T-helper 17 cell (primary cell): ENCODE measurements at regions not wholly inside any gene's neighbourhood (a gene's known extent, or its start where the extent isn't known, plus 50 kb on each side); places are given as distances from the start of the nearest gene placed in this dataset.

Source experiments
- ATAC-seq: fragments of 150-1000 bp; cut with Tn5 transposase; 2 replicates; pipeline ENCODE4 v1.10.0; 2021; ENCODE audit warnings: mild to moderate bottlenecking, moderate library complexity
- DNase-seq, 3 donors: peaks; one replicate each; pipeline versions ENCODE4 v3.0.0 to v3.0.0-alpha.2; 2020 to 2021
- H3K9me3 ChIP-seq: one replicate; pipeline ENCODE4 v1.7.0; 2013; ENCODE audit warnings: low read length, mild to moderate bottlenecking; ENCODE audit not compliant: control insufficient read depth, poor library complexity, severe bottlenecking
- H3K27ac Mint-ChIP-seq: one replicate; pipeline ENCODE4 v1.8.0; 2022; ENCODE audit warnings: mild to moderate bottlenecking, moderate library complexity, mixed read lengths
- H3K27me3 Mint-ChIP-seq: one replicate; pipeline ENCODE4 v1.8.0; 2022; ENCODE audit warnings: mixed read lengths
- H3K36me3 Mint-ChIP-seq: one replicate; pipeline ENCODE4 v1.8.0; 2022; ENCODE audit warnings: low read depth, mixed read lengths
- H3K4me1 Mint-ChIP-seq: one replicate; pipeline ENCODE4 v1.8.0; 2022; ENCODE audit warnings: mild to moderate bottlenecking, mixed read lengths
- H3K4me3 Mint-ChIP-seq: one replicate; pipeline ENCODE4 v1.8.0; 2022; ENCODE audit warnings: mild to moderate bottlenecking, moderate library complexity, mixed read lengths

GRCh38 chr15:48001393-48002039 is 119.3 kb upstream of the SLC24A5 start:
- Mint-ChIP-seq H3K27ac (no peak overlapping the region), H3K4me3 (no peak overlapping the region), H3K27me3 (peaks cover 24% of the 10 kb centered on the region), H3K36me3 (no peaks in the 10 kb centered on the region), H3K4me1 (no peaks in the 10 kb centered on the region)
- no peak for DNase-seq
- ATAC-seq = no peak
- H3K9me3 ChIP-seq = no peaks in the 10 kb centered on the region

DNA sequence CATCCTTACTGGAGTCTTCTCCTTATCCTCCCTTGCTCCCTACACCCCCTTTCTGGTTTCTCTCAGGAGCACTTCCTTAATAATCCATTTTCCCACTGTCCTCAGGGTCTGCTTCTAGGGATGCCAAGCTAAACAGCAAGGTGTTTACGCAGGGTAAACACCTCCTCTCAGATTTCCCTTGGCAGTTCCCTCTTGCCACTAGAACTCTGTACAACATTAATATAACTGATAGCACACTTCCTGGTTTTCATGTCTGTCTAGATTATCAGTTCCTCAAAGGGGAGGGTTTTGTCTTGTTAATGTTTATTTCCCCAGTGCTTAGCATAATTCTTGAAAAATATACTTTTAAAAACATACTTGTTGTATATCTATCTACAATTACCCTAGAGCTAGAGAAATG is 118.0 kb upstream of the SLC24A5 start:
- Mint-ChIP-seq H3K4me3 (no peak overlapping the region), H3K27me3 (peaks cover 24% of the 10 kb centered on the region), H3K36me3 (no peaks in the 10 kb centered on the region), H3K27ac (no peak overlapping the region), H3K4me1 (no peaks in the 10 kb centered on the region)
- no peak for ATAC-seq
- no peak for DNase-seq
- no peaks in the 10 kb centered on the region for H3K9me3 ChIP-seq

DNA sequence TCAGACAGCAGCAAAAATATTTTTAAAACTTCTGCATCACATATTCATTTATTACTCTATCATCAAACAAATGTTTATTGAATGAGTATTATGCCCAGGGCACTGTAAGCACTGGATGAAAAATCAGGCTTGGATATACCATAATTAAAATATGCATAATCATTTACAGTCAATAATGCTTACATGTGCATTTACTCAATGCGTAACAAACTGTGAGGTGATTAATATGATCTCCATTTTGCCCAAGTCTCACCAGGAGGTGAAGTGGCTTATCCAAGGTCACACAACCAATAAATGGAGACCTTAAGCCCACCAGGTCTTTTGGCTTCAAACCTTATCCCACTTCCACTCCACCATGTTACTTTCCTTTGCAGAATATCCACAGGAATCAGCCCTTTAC is 117.3 kb upstream of the SLC24A5 start:
- H3K27me3 Mint-ChIP-seq = peaks cover 24% of the 10 kb centered on the region
- no peak overlapping the region for H3K4me3 Mint-ChIP-seq
- DNase-seq = no peak
- no peaks in the 10 kb centered on the region for H3K36me3 Mint-ChIP-seq
- no peak for ATAC-seq
- no peak overlapping the region for H3K27ac Mint-ChIP-seq
- no peaks in the 10 kb centered on the region for H3K9me3 ChIP-seq
- H3K4me1 Mint-ChIP-seq = no peaks in the 10 kb centered on the region

GRCh38 chr15:48005077-48005476 is 115.7 kb upstream of the SLC24A5 start:
- no peak overlapping the region for H3K27ac Mint-ChIP-seq
- no peak for DNase-seq
- H3K36me3 Mint-ChIP-seq = no peaks in the 10 kb centered on the region
- H3K27me3 Mint-ChIP-seq = peaks cover 24% of the 10 kb centered on the region
- no peaks in the 10 kb centered on the region for H3K9me3 ChIP-seq
- H3K4me1 Mint-ChIP-seq = no peaks in the 10 kb centered on the region
- no peak for ATAC-seq
- no peak overlapping the region for H3K4me3 Mint-ChIP-seq

DNA sequence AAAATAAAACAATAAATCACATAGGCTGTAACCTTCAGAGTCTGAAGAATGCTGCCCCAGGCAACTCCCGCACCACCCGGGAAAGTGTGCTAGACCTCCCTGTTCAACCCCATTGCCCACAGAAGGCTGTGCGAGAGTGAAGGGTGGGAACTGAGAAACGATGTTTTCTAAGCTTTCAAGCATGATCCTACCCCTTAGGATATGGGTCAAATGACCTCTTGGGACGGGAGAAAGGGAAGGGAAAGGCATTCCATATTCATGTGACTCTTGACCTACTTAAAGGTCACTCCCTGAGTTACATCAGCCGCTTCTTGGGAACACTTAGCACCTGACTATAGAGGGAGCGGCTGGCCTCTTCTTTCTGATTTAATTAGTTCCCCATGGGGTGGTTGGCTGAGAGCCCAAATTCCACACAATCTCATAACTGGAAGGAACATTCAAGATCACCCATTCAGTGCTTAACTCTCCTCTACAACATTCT is 114.7 kb upstream of the SLC24A5 start:
- no peak overlapping the region for H3K27ac Mint-ChIP-seq
- no peak for DNase-seq
- H3K4me1 Mint-ChIP-seq = no peaks in the 10 kb centered on the region
- no peak for ATAC-seq
- no peak overlapping the region for H3K4me3 Mint-ChIP-seq
- H3K27me3 Mint-ChIP-seq = peaks cover 16% of the 10 kb centered on the region
- H3K36me3 Mint-ChIP-seq = no peaks in the 10 kb centered on the region
- H3K9me3 ChIP-seq = no peaks in the 10 kb centered on the region

- Mint-ChIP-seq H3K4me1 (no peaks in the 10 kb centered on the region), H3K4me3 (no peak overlapping the region), H3K27ac (no peak overlapping the region), H3K36me3 (no peaks in the 10 kb centered on the region), H3K27me3 (peaks cover 18% of the 10 kb centered on the region)
- H3K9me3 ChIP-seq = no peaks in the 10 kb centered on the region
- DNase-seq (no peak), ATAC-seq (no peak)
Observed at GRCh38 chr15:48010316-48010715, 110.5 kb upstream of the SLC24A5 start.

DNA sequence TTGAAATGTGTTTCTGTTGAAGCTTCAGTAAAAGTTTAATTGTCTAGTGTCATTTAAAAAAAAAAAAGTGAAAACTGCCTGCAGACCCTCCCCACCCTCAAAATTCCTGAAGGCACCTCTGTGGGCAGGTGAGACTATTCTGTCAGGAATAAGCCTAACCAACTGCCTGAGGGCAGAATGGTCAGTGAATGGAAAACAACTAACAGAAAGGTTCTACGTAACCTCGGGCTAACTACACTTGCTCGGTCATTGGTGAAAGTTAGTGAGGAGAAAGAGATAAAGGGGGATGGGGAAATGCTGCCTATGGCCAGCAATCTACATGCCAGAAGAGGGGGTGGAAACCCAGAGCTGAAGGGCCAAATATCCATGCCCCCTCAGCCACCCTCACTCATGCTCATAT is 108.6 kb upstream of the SLC24A5 start:
- no peak overlapping the region for H3K27ac Mint-ChIP-seq
- H3K9me3 ChIP-seq = no peaks in the 10 kb centered on the region
- no peaks in the 10 kb centered on the region for H3K4me1 Mint-ChIP-seq
- no peak overlapping the region for H3K4me3 Mint-ChIP-seq
- ATAC-seq = no peak
- peaks cover 16% of the 10 kb centered on the region for H3K27me3 Mint-ChIP-seq
- no peaks in the 10 kb centered on the region for H3K36me3 Mint-ChIP-seq
- DNase-seq = no peak

- no peak overlapping the region for H3K4me3 Mint-ChIP-seq
- no peaks in the 10 kb centered on the region for H3K36me3 Mint-ChIP-seq
- H3K27me3 Mint-ChIP-seq = peaks cover 16% of the 10 kb centered on the region
- DNase-seq (no peak), ATAC-seq (no peak)
- no peaks in the 10 kb centered on the region for H3K4me1 Mint-ChIP-seq
- no peak overlapping the region for H3K27ac Mint-ChIP-seq
- H3K9me3 ChIP-seq = no peaks in the 10 kb centered on the region
Observed at GRCh38 chr15:48016865-48017264, 103.9 kb upstream of the SLC24A5 start.

DNA sequence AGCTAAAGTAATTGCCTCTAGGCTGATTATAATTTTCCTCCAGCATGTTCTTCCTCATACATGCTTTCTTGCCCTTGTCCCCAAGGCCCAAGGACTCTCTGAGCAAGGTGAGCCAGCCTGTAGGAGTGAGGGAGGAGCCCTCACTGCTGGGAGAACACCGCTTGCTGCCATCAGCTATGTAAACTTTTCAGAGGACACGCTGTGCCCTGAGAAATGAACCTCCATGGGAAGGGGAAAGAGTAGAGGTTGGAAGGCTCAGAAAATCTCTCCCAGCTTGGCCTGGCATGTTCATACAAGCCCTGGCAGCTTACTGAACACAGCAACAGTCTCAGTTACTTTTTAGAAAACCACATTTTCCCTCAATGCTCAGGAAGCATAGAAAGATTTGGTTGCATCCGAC is 103.0 kb upstream of the SLC24A5 start:
- Mint-ChIP-seq H3K27me3 (peaks cover 16% of the 10 kb centered on the region), H3K36me3 (no peaks in the 10 kb centered on the region), H3K4me1 (no peaks in the 10 kb centered on the region), H3K4me3 (no peak overlapping the region), H3K27ac (no peak overlapping the region)
- no peak for DNase-seq
- no peak for ATAC-seq
- H3K9me3 ChIP-seq = no peaks in the 10 kb centered on the region

GRCh38 chr15:48020166-48020565 is 100.6 kb upstream of the SLC24A5 start:
- no peaks in the 10 kb centered on the region for H3K9me3 ChIP-seq
- DNase-seq (no peak), ATAC-seq (no peak)
- Mint-ChIP-seq H3K36me3 (no peaks in the 10 kb centered on the region), H3K4me1 (no peaks in the 10 kb centered on the region), H3K27me3 (peaks cover 6% of the 10 kb centered on the region), H3K4me3 (no peak overlapping the region), H3K27ac (no peak overlapping the region)

DNA sequence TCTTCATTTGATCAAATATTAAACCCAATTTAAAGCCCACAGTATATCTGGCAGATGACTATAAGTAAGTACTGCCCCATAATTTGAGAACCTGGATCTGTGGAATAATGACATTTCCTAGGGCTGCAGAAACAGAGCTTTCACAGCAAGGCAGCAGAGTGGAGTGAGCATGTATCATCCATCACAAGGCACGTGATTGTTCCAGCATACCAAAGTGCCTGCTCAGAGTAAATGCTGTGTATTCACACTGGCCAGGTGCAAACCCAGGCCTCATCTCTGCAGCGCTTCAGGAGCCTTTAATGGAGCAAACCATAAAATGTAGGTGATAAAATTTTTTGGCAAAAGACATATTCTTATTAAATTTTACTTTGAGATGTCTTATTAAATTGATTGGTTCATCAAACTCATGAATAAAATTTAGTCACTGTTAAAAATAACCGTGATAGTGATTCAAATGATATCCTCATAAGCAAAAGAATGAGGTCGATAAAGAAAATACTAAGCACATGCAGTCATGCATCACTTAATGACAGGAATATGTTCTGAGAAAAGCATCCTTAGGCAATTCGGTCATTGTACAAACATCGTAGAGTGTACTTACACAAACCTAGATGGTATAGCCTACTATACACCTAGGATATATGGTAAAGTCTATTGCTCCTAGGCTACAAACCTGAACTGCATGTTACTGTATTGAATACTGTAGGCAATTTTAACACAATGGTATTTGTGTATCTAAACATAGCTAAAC is 99.3 kb upstream of the SLC24A5 start:
- no peaks in the 10 kb centered on the region for H3K9me3 ChIP-seq
- ATAC-seq = no peak
- no peaks in the 10 kb centered on the region for H3K4me1 Mint-ChIP-seq
- DNase-seq = no peak
- no peak overlapping the region for H3K4me3 Mint-ChIP-seq
- no peaks in the 10 kb centered on the region for H3K27me3 Mint-ChIP-seq
- no peak overlapping the region for H3K27ac Mint-ChIP-seq
- H3K36me3 Mint-ChIP-seq = no peaks in the 10 kb centered on the region

DNA sequence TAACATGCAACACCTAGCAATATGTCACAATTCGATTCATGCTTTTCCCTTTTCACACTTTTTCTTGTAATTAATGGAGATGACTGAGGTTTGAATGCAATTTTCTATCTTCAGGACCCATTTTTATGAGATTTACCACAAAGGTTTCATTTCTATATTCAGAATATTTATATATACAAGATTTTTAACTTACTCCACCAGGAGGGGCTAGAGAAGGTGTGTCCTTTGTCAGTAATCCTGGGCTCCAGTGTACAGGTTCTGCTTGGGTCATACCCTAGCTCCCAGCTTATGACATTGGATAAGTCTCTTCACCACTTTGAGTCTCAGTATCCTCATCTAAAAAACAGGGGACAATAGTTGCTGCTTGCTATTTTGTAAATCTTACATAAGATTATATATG is 95.7 kb upstream of the SLC24A5 start:
- no peak for ATAC-seq
- Mint-ChIP-seq H3K27me3 (no peaks in the 10 kb centered on the region), H3K4me1 (no peaks in the 10 kb centered on the region), H3K36me3 (no peaks in the 10 kb centered on the region), H3K4me3 (no peak overlapping the region), H3K27ac (no peak overlapping the region)
- no peaks in the 10 kb centered on the region for H3K9me3 ChIP-seq
- no peak for DNase-seq

DNA sequence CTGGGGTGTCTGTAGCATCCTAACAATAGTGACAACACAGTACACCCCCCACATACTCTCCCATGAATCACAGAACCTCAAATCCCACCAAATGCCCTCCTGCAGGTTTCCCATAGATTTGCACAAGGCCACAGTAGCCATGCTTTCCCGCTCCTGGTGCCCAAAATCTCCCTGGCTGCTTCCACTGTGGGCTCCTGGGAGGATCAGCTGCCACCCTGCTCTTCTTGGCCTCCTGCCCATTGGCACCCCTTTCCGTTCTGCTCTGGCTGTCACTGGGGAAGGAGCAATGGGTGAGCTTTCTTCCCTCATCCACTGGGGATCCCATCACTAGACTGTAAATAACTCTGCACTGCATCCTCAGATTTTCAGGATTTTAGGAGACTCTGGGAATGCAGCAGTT is 92.1 kb upstream of the SLC24A5 start:
- no peak overlapping the region for H3K27ac Mint-ChIP-seq
- no peaks in the 10 kb centered on the region for H3K36me3 Mint-ChIP-seq
- no peaks in the 10 kb centered on the region for H3K4me1 Mint-ChIP-seq
- no peaks in the 10 kb centered on the region for H3K9me3 ChIP-seq
- DNase-seq (no peak), ATAC-seq (no peak)
- no peaks in the 10 kb centered on the region for H3K27me3 Mint-ChIP-seq
- no peak overlapping the region for H3K4me3 Mint-ChIP-seq

- H3K27ac Mint-ChIP-seq = no peak overlapping the region
- H3K9me3 ChIP-seq = no peaks in the 10 kb centered on the region
Observed at GRCh38 chr15:48029642-48030041, 91.1 kb upstream of the SLC24A5 start.

More at GRCh38 chr15:48029642-48030041, 91.1 kb upstream of the SLC24A5 start:
- Mint-ChIP-seq H3K4me3 (no peak overlapping the region), H3K27me3 (peaks cover 2% of the 10 kb centered on the region), H3K36me3 (no peaks in the 10 kb centered on the region), H3K4me1 (no peaks in the 10 kb centered on the region)
- no peak for DNase-seq
- no peak for ATAC-seq
